IPS DF 6.9 (cell line): ENCODE measurements at regions not wholly inside any gene's neighbourhood (a gene's known extent, or its start where the extent isn't known, plus 50 kb on each side); places are given as distances from the start of the nearest gene placed in this dataset.

ENCODE experiments used
- DNase-seq: peaks from one replicate; pipeline ENCODE4 v3.0.0-alpha.2; 2013; ENCODE audit warnings: low read depth, low spot score
- H3K27ac ChIP-seq: one replicate; pipeline ENCODE4 v1.5.1; 2013; ENCODE audit warnings: low read length, control low read depth
- H3K27me3 ChIP-seq: 2 replicates; pipeline ENCODE4 v1.6.1; 2013; ENCODE audit warnings: mild to moderate bottlenecking, low read length; ENCODE audit not compliant: control insufficient read depth, insufficient read depth
- H3K36me3 ChIP-seq: 2 replicates; pipeline ENCODE4 v1.6.1; 2013; ENCODE audit warnings: low read length; ENCODE audit not compliant: control insufficient read depth, insufficient read depth
- H3K4me1 ChIP-seq: 2 replicates; pipeline ENCODE4 v1.6.1; 2013; ENCODE audit warnings: low read length; ENCODE audit not compliant: control insufficient read depth, insufficient read depth
- H3K4me3 ChIP-seq: 2 replicates; pipeline ENCODE4 v1.5.1; 2013; ENCODE audit warnings: mild to moderate bottlenecking, low read length
- H3K9me3 ChIP-seq: 2 replicates; pipeline ENCODE4 v1.6.1; 2013; ENCODE audit warnings: low read length, inconsistent platforms; ENCODE audit not compliant: control insufficient read depth, insufficient read depth
- WGBS: extraction: QIAGEN DNeasy Blood & Tissue Kit; methylation state at CpG from one replicate; pipeline ENCODE4 v1.1.7; 2013; ENCODE audit warnings: mixed read lengths, missing lambda C conversion rate; ENCODE audit not compliant: insufficient read length, insufficient coverage; 5-methylcytosine and 5-hydroxymethylcytosine counted together

DNA sequence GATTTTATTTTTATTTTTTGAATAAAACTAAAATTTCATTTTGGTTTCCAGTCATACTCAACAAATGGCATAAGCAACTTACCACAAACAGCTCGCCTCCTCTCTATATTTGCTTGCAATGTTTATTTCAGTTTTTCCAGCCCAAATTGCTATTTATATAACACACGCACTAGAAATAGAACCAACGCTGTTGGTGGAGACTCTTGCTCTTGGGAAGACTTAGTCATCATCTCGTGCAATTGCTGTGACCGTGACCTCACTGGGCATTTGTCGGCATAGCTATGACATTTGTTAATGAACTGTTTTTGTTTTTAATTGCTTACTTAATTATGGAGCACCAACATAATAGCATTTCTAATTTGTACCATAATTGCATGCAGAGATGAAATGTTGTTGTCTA is 153.1 kb upstream of the OTX2 start:
- no peak overlapping the region for H3K27ac ChIP-seq
- no peaks in the 10 kb centered on the region for H3K9me3 ChIP-seq
- H3K4me3 ChIP-seq, result no peak overlapping the region
- no peaks in the 10 kb centered on the region for H3K27me3 ChIP-seq
- no CpG with 5 or more reads among the region's 6 CpGs for WGBS
- no peaks in the 10 kb centered on the region for H3K4me1 ChIP-seq
- no peaks in the 10 kb centered on the region for H3K36me3 ChIP-seq
- no peak for DNase-seq

- DNase-seq, result no peak
- H3K27me3 ChIP-seq, result no peaks in the 10 kb centered on the region
- no peaks in the 10 kb centered on the region for H3K4me1 ChIP-seq
- no peaks in the 10 kb centered on the region for H3K36me3 ChIP-seq
- WGBS, result no CpG with 5 or more reads among the region's 4 CpGs
- no peak overlapping the region for H3K27ac ChIP-seq
- H3K9me3 ChIP-seq, result no peaks in the 10 kb centered on the region
- no peak overlapping the region for H3K4me3 ChIP-seq
Measured at GRCh38 chr14:56962444-56963080, 152.3 kb upstream of the OTX2 start.

GRCh38 chr14:56959869-56960268 is 149.6 kb upstream of the OTX2 start:
- no peaks in the 10 kb centered on the region for H3K36me3 ChIP-seq
- DNase-seq, result no peak
- no peaks in the 10 kb centered on the region for H3K27me3 ChIP-seq
- H3K4me3 ChIP-seq, result no peak overlapping the region
- H3K4me1 ChIP-seq, result no peaks in the 10 kb centered on the region
- no peak overlapping the region for H3K27ac ChIP-seq
- no peaks in the 10 kb centered on the region for H3K9me3 ChIP-seq

DNA sequence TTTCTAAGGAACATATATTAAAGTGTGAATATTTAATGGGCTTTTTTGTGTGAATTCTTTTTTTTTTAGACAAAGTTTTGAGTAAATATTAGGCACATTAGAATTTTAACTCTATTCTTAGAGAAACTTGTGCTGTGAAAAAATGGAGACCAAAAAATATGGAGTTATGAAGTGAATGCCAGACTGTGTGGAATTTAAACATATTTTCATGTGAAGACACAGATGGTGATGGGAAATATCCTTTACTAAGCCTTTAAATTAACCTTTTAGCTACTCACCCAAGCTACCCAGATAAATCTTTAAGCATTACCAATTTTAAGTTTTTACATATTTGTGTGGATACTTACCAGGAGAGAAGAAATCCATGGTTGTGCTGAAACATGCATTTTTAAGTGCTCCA is 148.8 kb upstream of the OTX2 start:
- no peaks in the 10 kb centered on the region for H3K27me3 ChIP-seq
- no peaks in the 10 kb centered on the region for H3K36me3 ChIP-seq
- no peaks in the 10 kb centered on the region for H3K9me3 ChIP-seq
- DNase-seq, result no peak
- no peaks in the 10 kb centered on the region for H3K4me1 ChIP-seq
- no peak overlapping the region for H3K27ac ChIP-seq
- no peak overlapping the region for H3K4me3 ChIP-seq

DNA sequence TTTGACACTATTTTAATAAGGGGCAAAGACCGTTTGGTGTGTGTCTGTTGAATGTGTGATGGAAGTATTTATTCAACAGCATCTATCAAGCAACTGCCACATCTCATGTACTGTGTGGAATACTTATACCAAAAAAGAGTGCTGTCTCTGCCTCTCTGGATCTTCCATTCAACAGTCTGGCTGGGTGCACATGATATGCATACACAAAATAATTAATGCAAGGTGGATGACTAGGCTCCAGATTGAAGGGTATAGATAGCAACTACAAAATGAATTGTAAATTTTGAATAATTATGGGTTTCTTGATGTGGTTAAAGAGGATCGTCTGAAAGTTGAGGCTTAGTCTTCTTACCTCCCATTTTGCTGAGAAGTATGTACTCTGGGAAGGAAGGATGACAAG is 145.9 kb upstream of the OTX2 start:
- no peak for DNase-seq
- no CpG with 5 or more reads among the region's 2 CpGs for WGBS
- H3K27ac ChIP-seq, result no peak overlapping the region

GRCh38 chr14:56955745-56956144 is 145.5 kb upstream of the OTX2 start:
- Histone ChIP-seq H3K4me3 (no peak overlapping the region), H3K36me3 (no peaks in the 10 kb centered on the region), H3K27me3 (no peaks in the 10 kb centered on the region), H3K9me3 (no peaks in the 10 kb centered on the region), H3K4me1 (no peaks in the 10 kb centered on the region), H3K27ac (no peak overlapping the region)
- DNase-seq, result no peak
- no CpG with 5 or more reads among the region's 3 CpGs for WGBS

More for the DNA sequence above, 145.9 kb upstream of the OTX2 start:
- Histone ChIP-seq H3K27me3 (no peaks in the 10 kb centered on the region), H3K4me3 (no peak overlapping the region), H3K36me3 (no peaks in the 10 kb centered on the region), H3K4me1 (no peaks in the 10 kb centered on the region), H3K9me3 (no peaks in the 10 kb centered on the region)

GRCh38 chr14:56953884-56954283 is 143.6 kb upstream of the OTX2 start:
- H3K27me3 ChIP-seq, result no peaks in the 10 kb centered on the region
- no peak overlapping the region for H3K4me3 ChIP-seq
- WGBS, result no CpG with 5 or more reads among the region's 5 CpGs
- H3K36me3 ChIP-seq, result no peaks in the 10 kb centered on the region
- no peaks in the 10 kb centered on the region for H3K9me3 ChIP-seq
- H3K27ac ChIP-seq, result no peak overlapping the region
- DNase-seq, result no peak
- no peaks in the 10 kb centered on the region for H3K4me1 ChIP-seq

- H3K27me3 ChIP-seq, result no peaks in the 10 kb centered on the region
- H3K4me1 ChIP-seq, result no peaks in the 10 kb centered on the region
- WGBS, result no CpG with 5 or more reads among the region's 3 CpGs
- H3K9me3 ChIP-seq, result no peaks in the 10 kb centered on the region
- H3K36me3 ChIP-seq, result no peaks in the 10 kb centered on the region
- H3K4me3 ChIP-seq, result no peak overlapping the region
- no peak for DNase-seq
- H3K27ac ChIP-seq, result no peak overlapping the region
Measured at GRCh38 chr14:56952766-56953473, 142.6 kb upstream of the OTX2 start.

DNA sequence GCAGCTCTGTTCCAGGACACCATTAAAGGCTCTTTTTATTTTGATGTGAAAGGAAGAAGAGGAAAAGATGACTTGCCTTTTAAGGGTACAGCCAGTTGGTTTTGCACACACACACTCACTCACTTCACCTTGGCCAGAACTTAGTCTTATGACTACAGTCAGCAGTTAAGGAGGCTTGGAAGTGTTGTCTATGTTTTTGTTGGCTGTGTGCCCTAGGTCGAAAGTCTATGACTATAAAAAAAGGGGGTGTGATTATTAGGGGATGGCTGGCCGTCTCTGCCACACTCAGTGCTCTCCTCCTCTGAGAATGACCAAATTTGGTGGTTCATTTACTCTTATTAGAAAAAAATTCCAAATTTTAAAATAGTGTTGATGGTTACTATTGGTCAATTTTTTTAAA is 139.5 kb upstream of the OTX2 start:
- Histone ChIP-seq H3K36me3 (no peaks in the 10 kb centered on the region), H3K27ac (no peak overlapping the region), H3K27me3 (no peaks in the 10 kb centered on the region), H3K4me3 (no peak overlapping the region), H3K9me3 (no peaks in the 10 kb centered on the region), H3K4me1 (no peaks in the 10 kb centered on the region)
- WGBS, result no CpG with 5 or more reads among the region's 2 CpGs
- DNase-seq, result no peak

- no peaks in the 10 kb centered on the region for H3K4me1 ChIP-seq
- H3K27ac ChIP-seq, result no peak overlapping the region
- H3K36me3 ChIP-seq, result no peaks in the 10 kb centered on the region
- WGBS, result no CpG with 5 or more reads among the region's 2 CpGs
- no peaks in the 10 kb centered on the region for H3K27me3 ChIP-seq
- no peaks in the 10 kb centered on the region for H3K9me3 ChIP-seq
- H3K4me3 ChIP-seq, result no peak overlapping the region
- no peak for DNase-seq
Measured at GRCh38 chr14:56945291-56945690, 135.0 kb upstream of the OTX2 start.

GRCh38 chr14:56944397-56944796 is 134.1 kb upstream of the OTX2 start:
- H3K9me3 ChIP-seq, result no peaks in the 10 kb centered on the region
- H3K27ac ChIP-seq, result no peak overlapping the region
- DNase-seq, result no peak
- H3K4me3 ChIP-seq, result no peak overlapping the region
- H3K27me3 ChIP-seq, result no peaks in the 10 kb centered on the region
- H3K36me3 ChIP-seq, result no peaks in the 10 kb centered on the region
- H3K4me1 ChIP-seq, result no peaks in the 10 kb centered on the region
- no CpG with 5 or more reads among the region's 2 CpGs for WGBS
